Transverse colon (tissue), 4 donors: ENCODE measurements at regions not wholly inside any gene's neighbourhood (a gene's known extent, or its start where the extent isn't known, plus 50 kb on each side); places are given as distances from the start of the nearest gene placed in this dataset.

Experiments
- DNase-seq: peaks from one replicate; pipeline ENCODE4 v3.0.0-alpha.2; 2019
- H3K27ac ChIP-seq, 4 donors: fragments of 200-600 bp; sonication (generic); 2 replicates each; pipeline ENCODE4 v1.5.1; 2016 to 2018; ENCODE audit warnings: inconsistent platforms in 4 of 4
- H3K27me3 ChIP-seq: fragments of 200-600 bp; sonication (generic); 2 replicates; pipeline ENCODE4 v1.5.1; 2017; ENCODE audit warnings: inconsistent platforms
- H3K36me3 ChIP-seq, 4 donors: fragments of 200-600 bp; sonication (generic); 2 replicates each; pipeline ENCODE4 v1.5.1; 2017 to 2019; ENCODE audit warnings: inconsistent platforms in 4 of 4
- H3K4me1 ChIP-seq, 4 donors: fragments of 200-600 bp; sonication (generic); 2 replicates each; pipeline ENCODE4 v1.5.1; 2017 to 2020; ENCODE audit warnings: inconsistent platforms in 4 of 4
- H3K4me3 ChIP-seq, 4 donors: fragments of 200-600 bp; sonication (generic); 1 replicate in 1 of 4; 2 replicates in 3 of 4; pipeline versions ENCODE4 v1.5.1 to v1.6.1; 2017 to 2019; ENCODE audit warnings: inconsistent platforms in 4 of 4
- H3K9me3 ChIP-seq, 2 donors: fragments of 200-600 bp; sonication (generic); 2 replicates each; pipeline ENCODE4 v1.5.1; 2017 to 2019; ENCODE audit warnings: inconsistent platforms in 2 of 2
- EP300 ChIP-seq: sonication (generic); formaldehyde crosslinking; IDR thresholded peaks from one replicate; pipeline ENCODE4 v1.6.1; 2017; ENCODE audit warnings: antibody characterized with exemption, low read depth
- POLR2A ChIP-seq: fragments of 450-650 bp; IDR thresholded peaks from one replicate; pipeline ENCODE4 v1.6.1; 2016; ENCODE audit warnings: antibody characterized with exemption, mild to moderate bottlenecking, moderate library complexity
- POLR2AphosphoS5 ChIP-seq, 3 donors: sonication (generic); formaldehyde crosslinking; IDR thresholded peaks; one replicate each; pipeline ENCODE4 v1.6.1; 2016; ENCODE audit warnings: antibody characterized with exemption in 3 of 3
- WGBS, 2 donors: methylation state at CpG; one replicate each; pipeline ENCODE4 v1.1.5; 2018; ENCODE audit warnings: low coverage in 1 of 2; 5-methylcytosine and 5-hydroxymethylcytosine counted together
- in situ Hi-C, 4 donors: fragments of 200-750 bp; cut with MboI; loops; one replicate each; pipeline versions ENCODE4 v1.15.0 to v1.15.1; 2017; ENCODE audit warnings: low sequenced_read_pairs in 3 of 4, low pct_ligation_motif_present in 1 of 4, low pct_unique_long_range_greater_than_20kb in 1 of 4
- intact Hi-C: fragments of 100-400 bp; cut with DNase I; formaldehyde crosslinking; loops from one replicate; pipeline ENCODE4 v1.15.1; 2023; ENCODE audit warnings: low total_unique reads
- TF ChIP-seq, protein P1 (sequence below), 5 experiments: fragments of 200-600 bp in 3 of 5; fragments of 450-650 bp in 2 of 5; sonication (generic) in 3 of 5; IDR thresholded peaks; 1 replicate in 2 of 5; 2 replicates in 3 of 5; pipeline ENCODE4 v1.5.1; 2016 to 2017; ENCODE audit warnings: antibody characterized with exemption in 5 of 5, inconsistent platforms in 3 of 5, mild to moderate bottlenecking in 2 of 5, moderate library complexity in 1 of 5

DNA sequence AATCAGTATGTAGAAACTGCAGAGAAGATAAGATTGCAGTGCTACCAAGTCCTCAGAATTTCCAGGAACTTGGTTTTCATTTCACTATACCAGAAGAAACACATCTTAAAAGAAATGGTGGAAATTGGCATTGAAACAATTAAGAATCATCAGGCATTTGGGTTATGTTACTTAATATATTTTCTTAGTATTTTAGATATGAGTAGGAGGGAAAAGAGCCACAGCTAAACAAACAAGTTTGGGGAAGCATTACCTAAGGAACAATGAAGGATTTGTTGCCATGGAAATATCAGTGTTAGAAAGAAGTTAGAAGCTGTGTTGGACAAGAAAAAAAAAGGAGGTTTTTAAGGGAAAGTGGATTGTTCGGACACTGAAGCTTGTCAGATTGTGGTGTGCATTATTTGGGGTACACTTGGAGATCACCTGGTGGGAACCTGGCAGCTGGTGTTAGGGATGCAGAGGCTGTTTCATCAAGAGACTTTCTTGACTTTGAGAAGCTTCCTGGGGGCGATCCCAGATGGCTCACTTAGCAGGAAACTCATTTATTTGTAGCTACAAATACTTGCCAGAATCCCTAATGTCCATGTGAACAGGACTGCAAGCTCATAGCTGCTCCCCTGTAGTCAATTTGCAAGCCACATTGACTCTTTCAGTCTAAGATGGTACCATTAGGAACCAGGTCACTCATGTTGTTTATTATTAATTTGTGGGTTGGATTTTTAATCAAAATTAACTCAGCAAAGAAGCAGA lies 246.7 kb downstream of the RFC3 start:
- 75% methylated on average over 2 of the region's 2 CpGs for WGBS, 2 donors
- Histone ChIP-seq H3K27me3 (no peaks in the 10 kb centered on the region), H3K4me1 (no peaks in the 10 kb centered on the region), H3K27ac (no peak overlapping the region), H3K4me3 (no peak overlapping the region), H3K36me3 (no peaks in the 10 kb centered on the region), H3K9me3 (no peaks in the 10 kb centered on the region)
- intact Hi-C loops, result loop anchor here (2.0 kb wide), 1 partner anchor 72 kb away; no protein-coding TSS in a partner anchor
- no peak for TF ChIP-seq POLR2AphosphoS5 (IDR thresholded peaks at IDR 0.05)
- in situ Hi-C loops, result no loop called here
- no peak for DNase-seq

DNA sequence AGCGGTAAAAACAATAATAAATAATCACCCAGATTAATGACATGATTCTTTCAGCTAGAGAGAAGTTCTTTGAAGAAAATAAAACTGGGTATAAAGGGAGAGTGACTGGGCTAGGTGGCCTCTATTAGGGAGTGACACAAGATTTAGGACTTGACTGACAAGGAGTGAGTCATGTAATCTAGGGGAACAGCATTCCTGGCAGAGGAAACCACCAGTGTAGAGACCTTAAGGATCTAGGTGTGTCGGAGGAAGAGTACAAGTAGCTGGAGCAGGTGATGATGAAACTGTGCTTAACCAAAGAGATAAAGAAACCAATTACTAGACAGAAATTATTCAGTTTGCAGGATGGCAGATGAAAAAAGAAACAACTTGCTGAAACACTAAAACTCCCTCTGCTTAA lies 248.0 kb downstream of the RFC3 start:
- intact Hi-C loops, result loop anchor here (2.0 kb wide), 1 partner anchor 71 kb away; no protein-coding TSS in a partner anchor
- WGBS, 2 donors, result 82 to 90% methylated on average over 2 of the region's 2 CpGs
- H3K9me3 ChIP-seq, result peaks cover 0 to 4% of the 10 kb centered on the region in 2 donors

DNA sequence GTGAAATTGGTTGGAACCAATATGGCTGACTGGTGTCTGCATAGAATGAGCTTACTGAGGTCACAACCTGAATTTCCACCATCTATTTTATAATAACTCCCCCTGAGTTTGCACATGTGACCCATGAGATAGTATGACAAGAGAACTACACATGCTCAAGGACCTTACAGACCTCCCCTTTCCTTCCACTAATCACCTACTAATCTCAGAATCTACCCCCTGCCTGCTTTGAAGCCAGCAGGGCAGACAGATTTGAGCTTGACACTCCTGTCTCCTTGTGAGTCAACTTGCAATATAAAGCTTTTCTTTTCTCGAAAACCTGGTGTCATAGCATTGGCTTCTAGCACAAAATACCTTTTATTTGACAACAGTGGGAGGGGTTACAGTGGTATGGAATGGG lies 248.4 kb downstream of the RFC3 start:
- Histone ChIP-seq H3K27ac (no peak overlapping the region), H3K27me3 (no peaks in the 10 kb centered on the region), H3K36me3 (no peaks in the 10 kb centered on the region), H3K4me1 (no peaks in the 10 kb centered on the region), H3K9me3 (peaks cover 0 to 4% of the 10 kb centered on the region in 2 donors), H3K4me3 (no peak overlapping the region)
- 92% methylated on average over 1 of the region's 1 CpG; no CpG with 5 or more reads in 1 of the 2 donors for WGBS, 2 donors
- no peak for DNase-seq
- in situ Hi-C loops, result no loop called here
- TF ChIP-seq POLR2A (no peak), POLR2AphosphoS5 (IDR thresholded peaks at IDR 0.05) (no peak), EP300 (no peak)
- TF ChIP-seq, protein P1, sequence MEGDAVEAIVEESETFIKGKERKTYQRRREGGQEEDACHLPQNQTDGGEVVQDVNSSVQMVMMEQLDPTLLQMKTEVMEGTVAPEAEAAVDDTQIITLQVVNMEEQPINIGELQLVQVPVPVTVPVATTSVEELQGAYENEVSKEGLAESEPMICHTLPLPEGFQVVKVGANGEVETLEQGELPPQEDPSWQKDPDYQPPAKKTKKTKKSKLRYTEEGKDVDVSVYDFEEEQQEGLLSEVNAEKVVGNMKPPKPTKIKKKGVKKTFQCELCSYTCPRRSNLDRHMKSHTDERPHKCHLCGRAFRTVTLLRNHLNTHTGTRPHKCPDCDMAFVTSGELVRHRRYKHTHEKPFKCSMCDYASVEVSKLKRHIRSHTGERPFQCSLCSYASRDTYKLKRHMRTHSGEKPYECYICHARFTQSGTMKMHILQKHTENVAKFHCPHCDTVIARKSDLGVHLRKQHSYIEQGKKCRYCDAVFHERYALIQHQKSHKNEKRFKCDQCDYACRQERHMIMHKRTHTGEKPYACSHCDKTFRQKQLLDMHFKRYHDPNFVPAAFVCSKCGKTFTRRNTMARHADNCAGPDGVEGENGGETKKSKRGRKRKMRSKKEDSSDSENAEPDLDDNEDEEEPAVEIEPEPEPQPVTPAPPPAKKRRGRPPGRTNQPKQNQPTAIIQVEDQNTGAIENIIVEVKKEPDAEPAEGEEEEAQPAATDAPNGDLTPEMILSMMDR (IDR thresholded peaks at IDR 0.05), result no peak
- intact Hi-C loops, result no loop called here

More for the DNA sequence above, 248.0 kb downstream of the RFC3 start:
- TF ChIP-seq POLR2AphosphoS5 (IDR thresholded peaks at IDR 0.05), result no peak
- TF ChIP-seq, protein P1 (IDR thresholded peaks at IDR 0.05), result no peak
- TF ChIP-seq EP300, result no peak
- TF ChIP-seq POLR2A, result no peak
- Histone ChIP-seq H3K4me3 (no peak overlapping the region), H3K27ac (no peak overlapping the region), H3K4me1 (no peaks in the 10 kb centered on the region), H3K36me3 (no peaks in the 10 kb centered on the region), H3K27me3 (no peaks in the 10 kb centered on the region)
- in situ Hi-C loops, result no loop called here
- no peak for DNase-seq

DNA sequence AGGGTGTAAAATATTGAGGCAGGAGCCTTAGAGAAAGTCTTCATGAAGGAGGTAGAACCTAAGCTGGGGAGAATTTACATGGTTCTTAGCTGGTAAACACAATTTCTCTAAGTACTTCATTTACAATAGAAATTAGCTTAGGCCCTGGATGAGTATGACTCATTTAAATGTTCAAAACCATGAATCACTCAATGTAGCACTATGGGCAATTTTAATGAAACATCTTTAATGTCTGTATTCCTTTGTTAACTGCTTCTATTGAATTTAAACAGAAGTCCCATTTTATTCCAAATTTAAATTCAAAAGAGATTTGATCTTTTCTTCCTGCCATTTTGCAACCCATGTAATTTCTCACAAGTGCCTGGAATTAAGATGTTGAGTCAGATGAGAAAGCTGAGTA lies 252.1 kb downstream of the RFC3 start:
- TF ChIP-seq POLR2A (no peak), POLR2AphosphoS5 (IDR thresholded peaks at IDR 0.05) (no peak), EP300 (no peak)
- TF ChIP-seq, protein P1 (IDR thresholded peaks at IDR 0.05), result no peak

More for the DNA sequence above, 252.1 kb downstream of the RFC3 start:
- H3K36me3 ChIP-seq, result no peaks in the 10 kb centered on the region
- no peak overlapping the region for H3K4me3 ChIP-seq
- in situ Hi-C loops (loop anchor here in 2 of 4 donors (10.0 kb wide), 1 partner anchor 135 kb away; no protein-coding TSS in a partner anchor), intact Hi-C loops (loop anchor here (10.0 kb wide), 1 partner anchor 145 kb away; no protein-coding TSS in a partner anchor)
- no peaks in the 10 kb centered on the region for H3K27me3 ChIP-seq
- H3K27ac ChIP-seq, result no peak overlapping the region
- H3K9me3 ChIP-seq, result peaks cover 0 to 4% of the 10 kb centered on the region in 2 donors
- no peak for DNase-seq
- no peaks in the 10 kb centered on the region for H3K4me1 ChIP-seq
